SW480 (cell line): ENCODE measurements at regions not wholly inside any gene's neighbourhood (a gene's known extent, or its start where the extent isn't known, plus 50 kb on each side); places are given as distances from the start of the nearest gene placed in this dataset.
"Not testable (repeated sequence)": the region's sequence is repeated elsewhere in the genome, so short reads cannot be mapped to it uniquely, and the experiment has no call there.

Source experiments
- DNase-seq: peaks from one replicate; pipeline ENCODE4 v3.0.0-alpha.2; 2016; ENCODE audit warnings: low spot score

- DNase-seq, result no peak
These were observed 268.2 kb downstream of the SH3GL2 start for GRCh38 chr9:17846948-17847655.

GRCh38 chr9:17847908-17848307 is 269.0 kb downstream of the SH3GL2 start:
- DNase-seq, result no peak

GRCh38 chr9:17852108-17852507 is 273.2 kb downstream of the SH3GL2 start:
- no peak for DNase-seq

- DNase-seq, result no peak
These were observed 275.6 kb downstream of the SH3GL2 start for GRCh38 chr9:17854487-17854886.

- no peak for DNase-seq
These were observed 278.1 kb downstream of the SH3GL2 start for GRCh38 chr9:17856995-17857394.

GRCh38 chr9:17859228-17859627 is 280.4 kb downstream of the SH3GL2 start:
- DNase-seq, result no peak

- DNase-seq, result no peak
These were observed 281.1 kb downstream of the SH3GL2 start for GRCh38 chr9:17859987-17860386.

GRCh38 chr9:17862101-17862500 is 283.2 kb downstream of the SH3GL2 start:
- no peak for DNase-seq

GRCh38 chr9:17862629-17863028 is 283.8 kb downstream of the SH3GL2 start:
- no peak for DNase-seq

GRCh38 chr9:17863213-17863883 is 284.5 kb downstream of the SH3GL2 start:
- no peak for DNase-seq

- DNase-seq, result no peak
These were observed 285.1 kb downstream of the SH3GL2 start for GRCh38 chr9:17863924-17864323.

- no peak for DNase-seq
These were observed 286.1 kb downstream of the SH3GL2 start for GRCh38 chr9:17864951-17865350.

GRCh38 chr9:17865881-17866280 is 287.0 kb downstream of the SH3GL2 start:
- DNase-seq, result no peak

- DNase-seq, result no peak
These were observed 291.9 kb downstream of the SH3GL2 start for GRCh38 chr9:17870722-17871121.

GRCh38 chr9:17871213-17871890 is 292.5 kb downstream of the SH3GL2 start:
- DNase-seq, result no peak

- DNase-seq, result no peak
These were observed 297.0 kb downstream of the SH3GL2 start for GRCh38 chr9:17875886-17876285.

GRCh38 chr9:17876687-17877086 is 297.8 kb downstream of the SH3GL2 start:
- no peak for DNase-seq

- no peak for DNase-seq
These were observed 300.0 kb downstream of the SH3GL2 start for GRCh38 chr9:17878810-17879370.

- DNase-seq, result no peak
These were observed 302.5 kb downstream of the SH3GL2 start for GRCh38 chr9:17881371-17881770.

- DNase-seq, result no peak
These were observed 304.1 kb downstream of the SH3GL2 start for GRCh38 chr9:17882688-17883594.

GRCh38 chr9:17888066-17888465 is 309.2 kb downstream of the SH3GL2 start:
- no peak for DNase-seq

- not testable (repeated sequence) for DNase-seq
These were observed 310.1 kb downstream of the SH3GL2 start for GRCh38 chr9:17888964-17889363.
